Heart left ventricle (tissue), 16 donors: ENCODE measurements at regions not wholly inside any gene's neighbourhood (a gene's known extent, or its start where the extent isn't known, plus 50 kb on each side); places are given as distances from the start of the nearest gene placed in this dataset.

Source experiments
- ATAC-seq, 4 donors: fragments of 200-7000 bp; cut with Tn5 transposase; one replicate each; pipeline ENCODE4 v1.9.1; 2020 to 2022; ENCODE audit warnings: moderate library complexity in 4 of 4, mild to moderate bottlenecking in 3 of 4, moderate number of reproducible peaks in 1 of 4
- DNase-seq, 5 donors: peaks; one replicate each; pipeline ENCODE4 v3.0.0-alpha.2; 2020
- H3K27ac ChIP-seq, 12 donors: fragments of 200-600 bp; sonication (generic) in 4 of 12; one replicate each; pipeline versions ENCODE4 v1.5.0 to v1.8.0; 2016 to 2022; ENCODE audit warnings: mild to moderate bottlenecking in 2 of 12
- H3K27me3 ChIP-seq, 9 donors: fragments of 200-600 bp; sonication (generic) in 2 of 9; one replicate each; pipeline versions ENCODE4 v1.5.1 to v1.8.0; 2016 to 2022; ENCODE audit warnings: mild to moderate bottlenecking in 3 of 9
- H3K36me3 ChIP-seq, 9 donors: fragments of 200-600 bp; sonication (generic) in 2 of 9; one replicate each; pipeline versions ENCODE4 v1.5.0 to v1.8.0; 2018 to 2022; ENCODE audit warnings: mild to moderate bottlenecking in 2 of 9
- H3K4me1 ChIP-seq, 12 donors: fragments of 200-600 bp; sonication (generic) in 4 of 12; one replicate each; pipeline versions ENCODE4 v1.5.0 to v1.8.0; 2016 to 2022; ENCODE audit warnings: mild to moderate bottlenecking in 3 of 12
- H3K4me3 ChIP-seq, 12 donors: fragments of 200-600 bp; sonication (generic) in 4 of 12; one replicate each; pipeline versions ENCODE4 v1.5.0 to v1.8.0; 2017 to 2022; ENCODE audit warnings: mild to moderate bottlenecking in 9 of 12, moderate library complexity in 4 of 12
- H3K9me3 ChIP-seq, 12 donors: fragments of 200-600 bp; sonication (generic) in 4 of 12; one replicate each; pipeline versions ENCODE4 v1.5.0 to v1.8.0; 2016 to 2022; ENCODE audit warnings: mild to moderate bottlenecking in 1 of 12
- POLR2A ChIP-seq, 2 donors: fragments of 450-650 bp; IDR thresholded peaks; one replicate each; pipeline ENCODE4 v1.6.1; 2017; ENCODE audit warnings: antibody characterized with exemption in 2 of 2, mild to moderate bottlenecking in 2 of 2, moderate library complexity in 2 of 2
- WGBS, 4 donors: extraction: QIAGEN DNeasy Blood & Tissue Kit in 2 of 4; methylation state at CpG; one replicate each; pipeline versions ENCODE4 v1.1.5 to v1.1.7; 2013 to 2018; 5-methylcytosine and 5-hydroxymethylcytosine counted together
- intact Hi-C, 10 donors: fragments of 100-400 bp; cut with DNase I; formaldehyde crosslinking; loops; one replicate each; pipeline versions ENCODE4 v1.11.1 to v1.14.2; 2022
- TF ChIP-seq, protein P1 (sequence below), 12 donors: fragments of 200-600 bp; sonication (generic) in 4 of 12; IDR thresholded peaks; one replicate each; pipeline versions ENCODE4 v1.5.0 to v1.8.0; 2018 to 2022; ENCODE audit warnings: antibody characterized with exemption in 12 of 12, mild to moderate bottlenecking in 5 of 12
- donor health status: ischemic (EF 13 %, LVEDD 7.1; RV severe dilation, severe dysfunction).
- donor health status: healthy with polysubstance abuse.
- donor health status: DM: no; HTN: yes; CAD: no.
- donor health status: DM: no; HTN: no; CAD: no.
- donor health status: ischemic (EF 25% LVEDD 6.9; RV normal size, moderate dysfunction).
- donor health status: ischemic (EF 25% LVEDD 5.7; RV mildly dilated, moderate dysfunction).
- donor health status: healthy.
- donor health status: DM: yes; HTN: yes; CAD: no.
- donor health status: ischemic (EF 35%, LVEDD 5.7; RV mildly dilated, moderate dysfunction).
- donor health status: nonischemic (EF 11% LVEDD 7.7; RV severe dilation, severe dysfunction).
- donor health status: DM: yes; HTN: yes; CAD: no.
- donor health status: PGD.
- donor health status: ischemic (EF 29% LVEDD 5.4; RV normal size, mild dysfunction).
- donor health status: nonischemic (EF 23%, LVEDD 6.1; RV moderate dilation, normal function).

DNA sequence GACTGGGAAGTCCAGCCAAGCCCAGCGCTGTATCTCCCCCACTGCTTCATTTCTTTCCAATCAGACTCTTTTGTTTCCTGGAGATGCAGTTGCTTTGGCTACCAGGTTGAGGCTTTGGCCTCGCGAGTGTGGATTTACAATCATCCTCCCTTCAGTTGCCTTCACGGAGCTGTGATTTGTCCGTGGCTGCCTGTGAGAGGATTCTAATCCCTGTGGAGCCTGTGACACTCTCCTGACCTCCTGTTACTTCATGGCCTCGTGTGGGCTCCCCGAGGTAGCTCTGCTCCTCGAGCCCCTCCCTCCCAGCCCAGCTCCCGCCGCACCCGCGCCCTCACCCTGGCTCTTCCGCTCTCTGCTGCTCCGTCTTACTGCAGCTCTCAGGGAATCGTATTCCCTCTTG is 107.2 kb upstream of the STC2 start:
- WGBS, 4 donors = 54 to 71% (median 59%) methylated on average over 15 of the region's 15 CpGs

DNA sequence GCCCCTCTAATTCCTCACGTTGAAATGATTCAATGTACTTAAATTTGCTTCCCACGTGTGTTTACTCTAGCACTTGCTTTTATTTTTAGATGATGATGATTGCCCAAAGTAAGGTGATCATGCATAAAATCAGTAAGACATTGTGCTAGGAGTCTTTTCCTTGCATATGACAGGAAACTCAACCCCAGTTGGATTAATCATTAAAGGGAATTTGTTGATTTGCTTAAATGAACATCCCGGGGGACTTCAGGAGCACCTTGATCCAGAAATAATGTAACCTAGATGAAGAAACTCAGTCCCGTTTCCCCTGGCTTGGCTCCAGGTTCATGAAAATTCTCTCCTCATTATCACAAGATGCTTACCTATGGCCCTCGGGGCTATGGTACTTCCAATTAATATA is 106.1 kb upstream of the STC2 start:
- Histone ChIP-seq H3K27ac (no peak overlapping the region), H3K36me3 (no peaks in the 10 kb centered on the region)

More for the DNA sequence above, 107.2 kb upstream of the STC2 start:
- ATAC-seq (peak in 2 of 4 donors; percentile 34 to 39), DNase-seq (no peak)
- Histone ChIP-seq H3K4me3 (peak overlapping the region in 1 of 12 donors; percentile 15), H3K4me1 (no peaks in the 10 kb centered on the region), H3K36me3 (no peaks in the 10 kb centered on the region), H3K9me3 (no peaks in the 10 kb centered on the region), H3K27me3 (no peaks in the 10 kb centered on the region), H3K27ac (no peak overlapping the region)
- intact Hi-C loops = no loop called here
- no peak for TF ChIP-seq POLR2A (IDR thresholded peaks at IDR 0.05)
- TF ChIP-seq, protein P1, sequence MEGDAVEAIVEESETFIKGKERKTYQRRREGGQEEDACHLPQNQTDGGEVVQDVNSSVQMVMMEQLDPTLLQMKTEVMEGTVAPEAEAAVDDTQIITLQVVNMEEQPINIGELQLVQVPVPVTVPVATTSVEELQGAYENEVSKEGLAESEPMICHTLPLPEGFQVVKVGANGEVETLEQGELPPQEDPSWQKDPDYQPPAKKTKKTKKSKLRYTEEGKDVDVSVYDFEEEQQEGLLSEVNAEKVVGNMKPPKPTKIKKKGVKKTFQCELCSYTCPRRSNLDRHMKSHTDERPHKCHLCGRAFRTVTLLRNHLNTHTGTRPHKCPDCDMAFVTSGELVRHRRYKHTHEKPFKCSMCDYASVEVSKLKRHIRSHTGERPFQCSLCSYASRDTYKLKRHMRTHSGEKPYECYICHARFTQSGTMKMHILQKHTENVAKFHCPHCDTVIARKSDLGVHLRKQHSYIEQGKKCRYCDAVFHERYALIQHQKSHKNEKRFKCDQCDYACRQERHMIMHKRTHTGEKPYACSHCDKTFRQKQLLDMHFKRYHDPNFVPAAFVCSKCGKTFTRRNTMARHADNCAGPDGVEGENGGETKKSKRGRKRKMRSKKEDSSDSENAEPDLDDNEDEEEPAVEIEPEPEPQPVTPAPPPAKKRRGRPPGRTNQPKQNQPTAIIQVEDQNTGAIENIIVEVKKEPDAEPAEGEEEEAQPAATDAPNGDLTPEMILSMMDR (IDR thresholded peaks at IDR 0.05) = no peak

GRCh38 chr5:173430394-173430793 is 102.2 kb upstream of the STC2 start:
- whole genome bisulfite sequencing, 4 donors = 75 to 83% (median 82%) methylated on average over 2 of the region's 2 CpGs
- no peaks in the 10 kb centered on the region for H3K9me3 ChIP-seq
- no peak overlapping the region for H3K4me3 ChIP-seq
- no peak for TF ChIP-seq POLR2A (IDR thresholded peaks at IDR 0.05)
- TF ChIP-seq, protein P1 (IDR thresholded peaks at IDR 0.05) = no peak
- DNase-seq = no peak
- no peaks in the 10 kb centered on the region for H3K36me3 ChIP-seq
- no peaks in the 10 kb centered on the region for H3K4me1 ChIP-seq
- ATAC-seq = no peak
- intact Hi-C loops = no loop called here
- no peak overlapping the region for H3K27ac ChIP-seq
- H3K27me3 ChIP-seq = no peaks in the 10 kb centered on the region

More for the DNA sequence above, 106.1 kb upstream of the STC2 start:
- no peaks in the 10 kb centered on the region for H3K27me3 ChIP-seq
- no peak for DNase-seq
- H3K4me3 ChIP-seq = no peak overlapping the region
- H3K9me3 ChIP-seq = no peaks in the 10 kb centered on the region
- no peak for ATAC-seq
- 77 to 81% (median 80%) methylated on average over 5 of the region's 5 CpGs for WGBS, 4 donors
- H3K4me1 ChIP-seq = no peaks in the 10 kb centered on the region
- intact Hi-C loops = no loop called here
- TF ChIP-seq, protein P1 (IDR thresholded peaks at IDR 0.05) = no peak
- TF ChIP-seq POLR2A (IDR thresholded peaks at IDR 0.05) = no peak

DNA sequence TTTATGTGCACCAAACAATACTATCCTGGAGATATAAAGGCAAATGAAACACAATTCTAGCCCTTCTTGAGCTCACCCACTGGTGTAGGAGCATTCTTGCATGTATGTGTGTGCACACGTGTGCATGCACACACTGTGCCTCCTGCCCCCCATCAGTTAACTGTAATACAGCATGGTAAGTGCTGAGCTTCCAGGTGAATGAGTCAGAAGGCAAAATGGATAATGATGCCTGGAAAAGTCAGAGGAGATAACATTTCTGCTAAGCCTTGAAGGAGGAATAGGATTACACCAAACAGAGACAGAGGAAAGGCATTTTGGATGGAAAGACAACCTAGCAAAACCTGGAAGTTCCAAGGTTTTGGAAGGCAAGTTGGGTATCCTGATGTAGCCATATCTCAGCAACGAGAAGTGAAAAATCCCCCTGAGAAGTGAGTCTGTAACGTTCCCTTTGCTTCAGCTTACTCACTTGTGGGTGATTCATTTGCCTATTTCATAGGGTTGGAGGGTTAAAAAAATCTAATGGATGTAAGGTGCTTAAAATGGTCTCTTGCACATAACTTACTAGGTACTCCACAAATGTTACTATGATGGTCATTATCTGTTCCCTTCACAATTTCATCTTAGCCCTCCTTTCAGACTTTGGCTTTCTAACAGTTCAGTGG is 101.4 kb upstream of the STC2 start:
- Histone ChIP-seq H3K4me1 (no peaks in the 10 kb centered on the region), H3K4me3 (no peak overlapping the region), H3K36me3 (no peaks in the 10 kb centered on the region), H3K9me3 (peaks cover 0 to 2% (median 0%) of the 10 kb centered on the region in 12 donors), H3K27me3 (no peaks in the 10 kb centered on the region), H3K27ac (no peak overlapping the region)
- TF ChIP-seq, protein P1 (IDR thresholded peaks at IDR 0.05) = no peak
- no peak for TF ChIP-seq POLR2A (IDR thresholded peaks at IDR 0.05)
- no peak for DNase-seq
- intact Hi-C loops = no loop called here
- no peak for ATAC-seq
- 76 to 83% (median 82%) methylated on average over 3 of the region's 3 CpGs for WGBS, 4 donors
